ENCODE measurements at regions not wholly inside any gene's neighbourhood (a gene's known extent, or its start where the extent isn't known, plus 50 kb on each side); places are given as distances from the start of the nearest gene placed in this dataset.
A peak's percentile ranks its signal among the peaks of the same experiment; 100 is the strongest.

GRCh38 chr2:10239561-10239967, 63.1 kb upstream of the HPCAL1 start:
- no peak for DNase-seq

- no peak for DNase-seq
Observed at GRCh38 chr2:10240161-10240681, 62.5 kb upstream of the HPCAL1 start.

DNA sequence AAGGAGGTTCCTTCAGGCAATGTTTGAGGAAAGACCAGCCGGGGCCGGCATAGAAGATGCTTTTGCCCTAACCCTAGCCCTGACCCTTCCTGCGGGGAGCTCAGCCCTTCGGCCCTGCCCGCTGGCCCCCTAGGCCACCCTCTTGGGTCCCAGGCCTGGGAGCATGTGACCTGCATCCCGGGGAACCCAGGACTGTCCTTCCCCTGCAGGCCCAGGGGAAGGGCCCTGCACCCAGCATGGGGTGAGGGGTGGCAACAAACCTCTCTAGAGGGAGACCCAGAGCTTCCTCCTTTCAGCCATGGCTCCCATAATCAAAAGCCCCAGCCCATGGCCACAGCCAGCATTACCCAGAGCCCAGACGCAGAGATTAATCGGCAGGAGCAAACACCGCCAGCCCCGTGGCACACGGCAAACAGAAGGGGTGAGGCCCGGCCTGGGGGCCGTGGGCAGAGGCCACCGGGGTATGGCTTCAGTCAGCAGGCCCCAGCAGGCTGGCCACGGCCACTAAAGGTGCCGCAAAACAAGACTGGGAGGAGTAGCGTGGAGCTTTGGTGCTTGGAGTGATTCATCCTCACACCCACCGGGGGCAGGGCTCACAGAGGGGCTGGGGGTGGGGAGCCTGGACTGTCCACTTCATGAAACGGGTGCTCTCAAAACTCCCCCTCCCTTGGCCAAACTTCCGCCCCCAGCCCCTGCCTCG, 61.6 kb upstream of the HPCAL1 start:
- no peak for DNase-seq

GRCh38 chr2:10241641-10242430, 60.9 kb upstream of the HPCAL1 start:
- DNase-seq: peak; percentile 13 to 72

- no peak for DNase-seq
Observed at GRCh38 chr2:10242451-10242850, 60.3 kb upstream of the HPCAL1 start.

GRCh38 chr2:10242998-10243925, 59.4 kb upstream of the HPCAL1 start:
- DNase-seq: no peak

- no peak for DNase-seq
Observed at GRCh38 chr2:10243926-10244270, 58.8 kb upstream of the HPCAL1 start.

- DNase-seq: no peak
Observed at GRCh38 chr2:10245021-10245420, 57.7 kb upstream of the HPCAL1 start.

DNA sequence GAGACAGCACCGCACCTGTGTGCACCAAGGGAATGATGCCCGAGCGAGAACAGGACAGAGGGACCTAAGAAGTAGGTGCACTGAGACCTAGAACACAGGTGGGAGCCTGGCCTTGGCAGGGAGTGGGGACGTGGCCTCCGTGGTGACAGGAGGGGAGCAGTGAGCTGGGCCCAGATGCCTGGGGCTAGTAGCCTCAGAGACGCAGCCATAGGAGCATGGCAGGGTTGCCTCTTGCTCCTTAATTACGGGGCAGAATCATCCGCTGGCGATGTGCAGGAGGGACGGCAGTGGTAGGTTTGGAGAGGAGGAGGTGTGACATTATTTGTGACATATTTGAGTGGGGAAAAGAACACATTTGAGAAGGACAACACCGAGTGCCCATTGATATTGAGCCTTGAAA, 57.0 kb upstream of the HPCAL1 start:
- DNase-seq: no peak

GRCh38 chr2:10246370-10246769, 56.3 kb upstream of the HPCAL1 start:
- DNase-seq: no peak

DNA sequence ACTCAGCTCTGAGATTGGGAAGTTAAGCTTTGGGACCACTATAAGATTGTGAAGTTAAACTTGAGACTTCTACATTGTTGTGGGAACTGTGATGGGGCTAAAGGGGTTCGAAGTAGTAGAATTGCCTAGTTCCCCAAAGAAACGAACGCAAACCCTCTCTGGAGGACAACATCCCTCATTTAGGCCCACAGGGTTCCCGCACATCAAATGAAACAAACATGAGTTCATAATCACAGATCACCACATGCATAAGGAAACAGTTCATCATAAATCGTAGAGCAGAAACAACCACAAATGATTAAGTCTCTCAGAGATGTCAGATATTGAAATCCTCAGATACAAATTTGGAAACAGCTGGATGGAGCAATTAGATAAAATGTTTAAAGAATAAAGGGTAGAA, 55.9 kb upstream of the HPCAL1 start:
- peak in 1 of 2 donors; percentile 5 for DNase-seq

DNA sequence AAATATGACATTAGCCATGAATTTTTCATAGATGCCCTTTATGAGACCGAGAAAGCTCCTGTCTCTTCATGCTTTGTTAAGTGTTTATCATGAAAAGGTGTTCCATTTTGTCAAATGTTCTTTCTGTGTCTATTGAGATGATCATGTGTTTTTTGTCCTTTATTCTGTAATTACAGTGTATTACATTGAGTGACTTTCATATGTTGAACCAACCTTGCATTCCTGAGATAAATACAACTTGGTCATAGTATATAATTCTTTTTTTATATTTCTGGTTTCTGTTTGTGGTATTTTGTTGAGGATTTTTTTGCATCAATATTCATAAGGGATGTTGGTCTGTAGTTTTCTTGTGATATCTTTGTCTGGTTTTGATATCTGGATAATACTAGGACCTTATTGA, 52.9 kb upstream of the HPCAL1 start:
- no peak for DNase-seq

DNA sequence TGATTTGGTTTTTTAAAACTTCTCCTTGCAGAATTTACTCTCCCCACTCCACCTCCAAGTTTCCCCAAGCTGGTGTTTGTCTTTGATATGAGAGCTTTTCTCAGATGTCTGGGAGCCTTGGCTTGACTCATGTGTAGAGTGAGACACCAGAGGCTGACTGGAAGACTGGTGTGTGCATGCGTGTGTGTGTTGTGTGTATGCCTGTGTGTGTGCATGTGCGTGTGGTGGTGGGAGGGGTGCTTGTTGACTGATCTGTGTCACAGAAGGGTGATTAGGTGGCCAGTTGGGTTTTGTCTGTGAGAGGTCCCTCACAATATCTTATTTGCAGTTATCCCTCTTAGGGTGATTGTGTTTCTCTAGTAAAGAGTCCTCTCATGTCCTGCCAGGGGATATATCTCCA, 50.5 kb upstream of the HPCAL1 start:
- DNase-seq: no peak

GRCh38 chr2:10252661-10253060, 50.0 kb upstream of the HPCAL1 start:
- peak in 1 of 2 donors; percentile 12 for DNase-seq

Data from inflammatory macrophage treated with lipopolysaccharide for 1 hour (primary cell).